GM23338 (cell line): ENCODE measurements at regions not wholly inside any gene's neighbourhood (a gene's known extent, or its start where the extent isn't known, plus 50 kb on each side); places are given as distances from the start of the nearest gene placed in this dataset.

Source experiments
- ATAC-seq: fragments of 200-7000 bp; cut with Tn5 transposase; 3 replicates; pipeline ENCODE4 v1.9.1; 2020
- DNase-seq: peaks from one replicate; pipeline ENCODE4 v3.0.0-alpha.2; 2015; ENCODE audit warnings: low spot score
- H2AFZ ChIP-seq: fragments of 200-600 bp; sonication (generic); 2 replicates; pipeline ENCODE4 v1.8.0; 2016; ENCODE audit warnings: antibody characterized with exemption, mild to moderate bottlenecking, moderate library complexity
- H3F3A ChIP-seq: fragments of 200-600 bp; sonication (generic); replicated peaks from 2 replicates; pipeline ENCODE4 v1.8.0; 2017; ENCODE audit warnings: antibody characterized with exemption, mixed run types, low read depth
- H3K27ac ChIP-seq: fragments of 200-600 bp; sonication (generic); 2 replicates; pipeline ENCODE4 v1.6.1; 2016; ENCODE audit warnings: low read depth
- H3K27me3 ChIP-seq: fragments of 200-600 bp; sonication (generic); 2 replicates; pipeline ENCODE4 v1.8.0; 2016; ENCODE audit warnings: mild to moderate bottlenecking, mixed run types, moderate library complexity; ENCODE audit not compliant: insufficient read depth
- H3K36me3 ChIP-seq: fragments of 200-600 bp; sonication (generic); 2 replicates; pipeline ENCODE4 v1.8.0; 2016; ENCODE audit warnings: mild to moderate bottlenecking; ENCODE audit not compliant: insufficient read depth
- H3K4me1 ChIP-seq: fragments of 200-600 bp; sonication (generic); 2 replicates; pipeline ENCODE4 v1.8.0; 2016; ENCODE audit warnings: mild to moderate bottlenecking, moderate library complexity; ENCODE audit not compliant: insufficient read depth
- H3K4me2 ChIP-seq: fragments of 200-600 bp; sonication (generic); 2 replicates; pipeline ENCODE4 v1.7.1; 2017; ENCODE audit warnings: mixed run types
- H3K4me3 ChIP-seq: fragments of 200-600 bp; sonication (generic); 2 replicates; pipeline ENCODE4 v1.6.1; 2016; ENCODE audit warnings: mixed run types
- H3K79me2 ChIP-seq: fragments of 200-600 bp; sonication (generic); replicated peaks from 2 replicates; pipeline ENCODE4 v1.8.0; 2017; ENCODE audit warnings: mild to moderate bottlenecking; ENCODE audit not compliant: insufficient read depth
- H3K9me2 ChIP-seq: fragments of 200-600 bp; sonication (generic); 2 replicates; pipeline ENCODE4 v1.8.0; 2017; ENCODE audit not compliant: insufficient read depth
- H4K20me1 ChIP-seq: fragments of 200-600 bp; sonication (generic); replicated peaks from 2 replicates; pipeline ENCODE4 v1.8.0; 2017; ENCODE audit warnings: mild to moderate bottlenecking; ENCODE audit not compliant: insufficient read depth
- H3K27ac Mint-ChIP-seq: 2 replicates; pipeline ENCODE4 v1.8.0; 2020; ENCODE audit warnings: inconsistent platforms, mild to moderate bottlenecking, moderate library complexity, mixed read lengths
- H3K27me3 Mint-ChIP-seq: 3 replicates; pipeline ENCODE4 v1.8.0; 2022; ENCODE audit warnings: low read depth, mild to moderate bottlenecking, moderate library complexity, mixed read lengths, inconsistent platforms; ENCODE audit not compliant: insufficient read depth, poor library complexity
- H3K36me3 Mint-ChIP-seq: 3 replicates; pipeline ENCODE4 v1.8.0; 2021; ENCODE audit warnings: low read depth, mild to moderate bottlenecking, inconsistent platforms, moderate library complexity, mixed read lengths
- H3K4me1 Mint-ChIP-seq: 3 replicates; pipeline ENCODE4 v1.8.0; 2020; ENCODE audit warnings: mild to moderate bottlenecking, inconsistent platforms, mixed read lengths
- H3K4me3 Mint-ChIP-seq: 3 replicates; pipeline ENCODE4 v1.8.0; 2021; ENCODE audit warnings: moderate library complexity, mild to moderate bottlenecking, inconsistent platforms, mixed read lengths
- H3K9me3 Mint-ChIP-seq: 3 replicates; pipeline ENCODE4 v1.8.0; 2020; ENCODE audit warnings: moderate library complexity, mild to moderate bottlenecking, inconsistent platforms, mixed read lengths
- CREB1 ChIP-seq: fragments of 250-450 bp; sonication (Bioruptor Pico); IDR thresholded peaks from 2 replicates; pipeline ENCODE4 v1.5.0; 2020; ENCODE audit warnings: low read depth, mild to moderate bottlenecking, moderate library complexity
- CTCF ChIP-seq, 2 experiments: fragments of 200-600 bp in 1 of 2; sonication (generic) in 1 of 2; conservative IDR thresholded peaks; 2 replicates each; pipeline versions ENCODE4 v1.5.1 to v1.6.1; 2016 to 2017; ENCODE audit warnings: antibody characterized with exemption in 2 of 2, low read depth in 2 of 2, mild to moderate bottlenecking in 2 of 2, moderate library complexity in 1 of 2
- ETS1 ChIP-seq: IDR thresholded peaks from 2 replicates; pipeline ENCODE4 v1.6.1; 2016; ENCODE audit warnings: antibody characterized with exemption
- EZH2 ChIP-seq: fragments of 200-600 bp; sonication (generic); IDR thresholded peaks from one replicate; pipeline ENCODE4 v1.8.0; 2017; ENCODE audit warnings: antibody characterized with exemption, mild to moderate bottlenecking, low read depth; ENCODE audit not compliant: unreplicated experiment
- EZH2phosphoT487 ChIP-seq: fragments of 200-600 bp; sonication (generic); IDR thresholded peaks from one replicate; pipeline ENCODE4 v1.8.1; 2018; ENCODE audit warnings: antibody characterized with exemption; ENCODE audit not compliant: unreplicated experiment
- JUNB ChIP-seq: IDR thresholded peaks from one replicate; pipeline ENCODE4 v1.6.1; 2016; ENCODE audit warnings: antibody characterized with exemption; ENCODE audit not compliant: unreplicated experiment
- NANOG ChIP-seq: IDR thresholded peaks from 2 replicates; pipeline ENCODE4 v1.6.1; 2016; ENCODE audit warnings: antibody characterized with exemption, borderline replicate concordance
- POLR2AphosphoS5 ChIP-seq: IDR thresholded peaks from 2 replicates; pipeline ENCODE4 v1.6.1; 2016; ENCODE audit warnings: antibody characterized with exemption, low read depth
- STAT1 ChIP-seq: IDR thresholded peaks from one replicate; pipeline ENCODE4 v1.6.1; 2016; ENCODE audit warnings: antibody characterized with exemption; ENCODE audit not compliant: unreplicated experiment
- ZNF114 ChIP-seq: fragments of 250-450 bp; sonication (Bioruptor Pico); IDR thresholded peaks from 2 replicates; pipeline ENCODE4 v1.5.0; 2020; ENCODE audit warnings: mild to moderate bottlenecking, moderate library complexity
- ZNF331 ChIP-seq: fragments of 250-450 bp; sonication (Bioruptor Pico); IDR thresholded peaks from 2 replicates; pipeline ENCODE4 v1.5.0; 2020; ENCODE audit warnings: low read depth, mild to moderate bottlenecking, moderate library complexity
- ZNF462 ChIP-seq: fragments of 250-450 bp; sonication (Bioruptor Pico); IDR thresholded peaks from 2 replicates; pipeline ENCODE4 v1.5.0; 2020; ENCODE audit warnings: mild to moderate bottlenecking, moderate library complexity

- no peak for TF ChIP-seq ETS1
- TF ChIP-seq EZH2: no peak
- no peak for TF ChIP-seq CREB1 (CRISPR knock-in tag)
- TF ChIP-seq POLR2AphosphoS5: no peak
- no peak for TF ChIP-seq JUNB
Observed at GRCh38 chr15:38991701-38992100, 427.1 kb upstream of the RASGRP1 start (continued).

- DNase-seq (no peak), ATAC-seq (no peak)
- H2AFZ ChIP-seq: no peak overlapping the region
- no peaks in the 10 kb centered on the region for H3K4me1 ChIP-seq
- H3F3A ChIP-seq: no peaks in the 10 kb centered on the region
- H3K4me2 ChIP-seq: no peak overlapping the region
- no peak overlapping the region for H3K4me3 Mint-ChIP-seq
- no peaks in the 10 kb centered on the region for H3K4me1 Mint-ChIP-seq
- H4K20me1 ChIP-seq: no peaks in the 10 kb centered on the region
- no peak for TF ChIP-seq STAT1
- TF ChIP-seq CREB1 (CRISPR knock-in tag): no peak
- no peak for TF ChIP-seq CTCF (conservative IDR thresholded peaks at IDR 0.05; ENCODE audit: low read depth in 2 of 2)
- no peak for TF ChIP-seq ETS1
- no peak for TF ChIP-seq JUNB
- TF ChIP-seq EZH2phosphoT487: no peak
- no peak for TF ChIP-seq EZH2
- TF ChIP-seq NANOG: no peak
- TF ChIP-seq ZNF462 (CRISPR knock-in tag): no peak
- no peak for TF ChIP-seq ZNF331 (CRISPR knock-in tag)
- TF ChIP-seq ZNF114 (CRISPR knock-in tag): no peak
- 0 out of 2 replicates have a peak, but pooled peaks cover 3% of the 10 kb centered on the region for H3K9me2 ChIP-seq
- no peaks in the 10 kb centered on the region for H3K9me3 Mint-ChIP-seq
- no peaks in the 10 kb centered on the region for H3K27me3 ChIP-seq
- no peaks in the 10 kb centered on the region for H3K79me2 ChIP-seq
- no peaks in the 10 kb centered on the region for H3K27me3 Mint-ChIP-seq
- no peak overlapping the region for H3K27ac Mint-ChIP-seq
- H3K4me3 ChIP-seq: no peak overlapping the region
- H3K36me3 Mint-ChIP-seq: no peaks in the 10 kb centered on the region
- no peaks in the 10 kb centered on the region for H3K36me3 ChIP-seq
- H3K27ac ChIP-seq: no peak overlapping the region
Observed at GRCh38 chr15:38992506-38992905, 427.9 kb upstream of the RASGRP1 start.
